ENCODE measurements at regions not wholly inside any gene's neighbourhood (a gene's known extent, or its start where the extent isn't known, plus 50 kb on each side); places are given as distances from the start of the nearest gene placed in this dataset.

- no peak for TF ChIP-seq EZH2 (IDR thresholded peaks at IDR 0.05; ENCODE audit: borderline replicate concordance, insufficient read depth, low read depth, low read length, poor library complexity, severe bottlenecking)
- TF ChIP-seq, protein P1, sequence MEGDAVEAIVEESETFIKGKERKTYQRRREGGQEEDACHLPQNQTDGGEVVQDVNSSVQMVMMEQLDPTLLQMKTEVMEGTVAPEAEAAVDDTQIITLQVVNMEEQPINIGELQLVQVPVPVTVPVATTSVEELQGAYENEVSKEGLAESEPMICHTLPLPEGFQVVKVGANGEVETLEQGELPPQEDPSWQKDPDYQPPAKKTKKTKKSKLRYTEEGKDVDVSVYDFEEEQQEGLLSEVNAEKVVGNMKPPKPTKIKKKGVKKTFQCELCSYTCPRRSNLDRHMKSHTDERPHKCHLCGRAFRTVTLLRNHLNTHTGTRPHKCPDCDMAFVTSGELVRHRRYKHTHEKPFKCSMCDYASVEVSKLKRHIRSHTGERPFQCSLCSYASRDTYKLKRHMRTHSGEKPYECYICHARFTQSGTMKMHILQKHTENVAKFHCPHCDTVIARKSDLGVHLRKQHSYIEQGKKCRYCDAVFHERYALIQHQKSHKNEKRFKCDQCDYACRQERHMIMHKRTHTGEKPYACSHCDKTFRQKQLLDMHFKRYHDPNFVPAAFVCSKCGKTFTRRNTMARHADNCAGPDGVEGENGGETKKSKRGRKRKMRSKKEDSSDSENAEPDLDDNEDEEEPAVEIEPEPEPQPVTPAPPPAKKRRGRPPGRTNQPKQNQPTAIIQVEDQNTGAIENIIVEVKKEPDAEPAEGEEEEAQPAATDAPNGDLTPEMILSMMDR (IDR thresholded peaks at IDR 0.05) = no peak
- no peaks in the 10 kb centered on the region for H3K9me3 ChIP-seq (ENCODE audit: control extremely low read depth in 1 of 3, control insufficient read depth in 2 of 3, insufficient read depth in 1 of 3, low read length in 2 of 3)
- no peak overlapping the region for H3K27ac Mint-ChIP-seq
- no peaks in the 10 kb centered on the region for H3K79me2 ChIP-seq (ENCODE audit: control insufficient read depth, insufficient read depth, low read length)
- peaks cover 17% of the 10 kb centered on the region for H3K4me1 Mint-ChIP-seq
- ChIA-PET CTCF (no interaction called here), POLR2A (no interaction called here)
- peaks cover 0 to 6% (median 0%) of the 10 kb centered on the region in 4 experiments for H3K27me3 ChIP-seq (replicated peaks in 1 of 4; ENCODE audit: control extremely low read depth in 1 of 4, control insufficient read depth in 3 of 4, insufficient read depth in 4 of 4, low read length in 3 of 4)
- no peak overlapping the region for H3K4me3 ChIP-seq (ENCODE audit: control extremely low read depth in 1 of 5, extremely low read depth in 1 of 5, insufficient read depth in 1 of 5, low read depth in 2 of 5, low read length in 4 of 5)
- no peak overlapping the region for H3K9ac ChIP-seq (ENCODE audit: low read length)
- no peaks in the 10 kb centered on the region for H4K20me1 ChIP-seq (ENCODE audit: control insufficient read depth, insufficient read depth, low read length, poor library complexity, severe bottlenecking)
- intact Hi-C loops (cut with micrococcal nuclease) = no loop called here
- no peak overlapping the region for H3K4me2 ChIP-seq (replicated peaks; ENCODE audit: low read depth, low read length, poor library complexity, severe bottlenecking)
- ATAC-seq (ENCODE audit: low read depth) = no peak
- no peaks in the 10 kb centered on the region for H3K36me3 ChIP-seq (replicated peaks in 1 of 2; ENCODE audit: control extremely low read depth in 1 of 2, control insufficient read depth in 1 of 2, extremely low read depth in 1 of 2, insufficient read depth in 2 of 2, low read length in 1 of 2)
- peaks cover 0 to 21% of the 10 kb centered on the region in 2 donors for H3K4me1 ChIP-seq (ENCODE audit: control insufficient read depth in 2 of 2, insufficient read depth in 2 of 2, low read length in 2 of 2)
- H3K4me3 Mint-ChIP-seq = no peak overlapping the region
- H3K27me3 Mint-ChIP-seq = no peaks in the 10 kb centered on the region
- DNase-seq = no peak
- 68% methylated on average over 4 of the region's 8 CpGs for WGBS (ENCODE audit: insufficient coverage)
- H3K9me3 Mint-ChIP-seq (ENCODE audit: insufficient read depth) = no peaks in the 10 kb centered on the region
- no peak overlapping the region for H3K27ac ChIP-seq (ENCODE audit: low read length in 2 of 2)
- H2AFZ ChIP-seq (ENCODE audit: insufficient read depth, low read depth, low read length, poor library complexity, severe bottlenecking) = no peak overlapping the region
Observed at GRCh38 chr14:106058342-106058741, 532.0 kb downstream of the TMEM121 start.

GRCh38 chr14:106060276-106060975 is 534.0 kb downstream of the TMEM121 start:
- H3K4me3 ChIP-seq (ENCODE audit: control extremely low read depth in 1 of 5, extremely low read depth in 1 of 5, insufficient read depth in 1 of 5, low read depth in 2 of 5, low read length in 4 of 5) = no peak overlapping the region
- H3K27ac ChIP-seq (ENCODE audit: low read length in 2 of 2) = no peak overlapping the region
- no peaks in the 10 kb centered on the region for H3K36me3 ChIP-seq (replicated peaks in 1 of 2; ENCODE audit: control extremely low read depth in 1 of 2, control insufficient read depth in 1 of 2, extremely low read depth in 1 of 2, insufficient read depth in 2 of 2, low read length in 1 of 2)
- no peaks in the 10 kb centered on the region for H3K27me3 Mint-ChIP-seq
- intact Hi-C loops (cut with micrococcal nuclease) = no loop called here
- H3K9me3 ChIP-seq (ENCODE audit: control extremely low read depth in 1 of 3, control insufficient read depth in 2 of 3, insufficient read depth in 1 of 3, low read length in 2 of 3) = no peaks in the 10 kb centered on the region
- no peak overlapping the region for H2AFZ ChIP-seq (ENCODE audit: insufficient read depth, low read depth, low read length, poor library complexity, severe bottlenecking)
- no peak for DNase-seq
- peaks cover 0 to 3% (median 0%) of the 10 kb centered on the region in 4 experiments for H3K27me3 ChIP-seq (replicated peaks in 1 of 4; ENCODE audit: control extremely low read depth in 1 of 4, control insufficient read depth in 3 of 4, insufficient read depth in 4 of 4, low read length in 3 of 4)
- TF ChIP-seq, protein P1 (IDR thresholded peaks at IDR 0.05) = no peak
- TF ChIP-seq EZH2 (IDR thresholded peaks at IDR 0.05; ENCODE audit: borderline replicate concordance, insufficient read depth, low read depth, low read length, poor library complexity, severe bottlenecking) = no peak
- ChIA-PET POLR2A (no interaction called here), CTCF (interaction anchor here (0.9 to 1.4 kb wide), 2 partner anchors 15 to 21 kb away, joined by 3 to 4 read pairs; no protein-coding TSS in a partner anchor)
- H4K20me1 ChIP-seq (ENCODE audit: control insufficient read depth, insufficient read depth, low read length, poor library complexity, severe bottlenecking) = no peaks in the 10 kb centered on the region
- no peak overlapping the region for H3K27ac Mint-ChIP-seq
- no peaks in the 10 kb centered on the region for H3K9me3 Mint-ChIP-seq (ENCODE audit: insufficient read depth)
- H3K4me1 ChIP-seq (ENCODE audit: control insufficient read depth in 2 of 2, insufficient read depth in 2 of 2, low read length in 2 of 2) = peaks cover 0 to 12% of the 10 kb centered on the region in 2 donors
- H3K79me2 ChIP-seq (ENCODE audit: control insufficient read depth, insufficient read depth, low read length) = no peaks in the 10 kb centered on the region
- H3K4me1 Mint-ChIP-seq = peaks cover 12% of the 10 kb centered on the region
- no peak for ATAC-seq (ENCODE audit: low read depth)
- no peak overlapping the region for H3K4me3 Mint-ChIP-seq
- WGBS (ENCODE audit: insufficient coverage) = no CpG with 5 or more reads among the region's 3 CpGs
- no peak overlapping the region for H3K4me2 ChIP-seq (replicated peaks; ENCODE audit: low read depth, low read length, poor library complexity, severe bottlenecking)
- H3K9ac ChIP-seq (ENCODE audit: low read length) = no peak overlapping the region
